DMS53 (cell line): ENCODE measurements at regions not wholly inside any gene's neighbourhood (a gene's known extent, or its start where the extent isn't known, plus 50 kb on each side); places are given as distances from the start of the nearest gene placed in this dataset.
"Not testable (repeated sequence)": the region's sequence is repeated elsewhere in the genome, so short reads cannot be mapped to it uniquely, and the experiment has no call there.

Experiments used
- DNase-seq: peaks from one replicate; lab custom pipeline; 2025; lab: John Stamatoyannopoulos, UW

DNA sequence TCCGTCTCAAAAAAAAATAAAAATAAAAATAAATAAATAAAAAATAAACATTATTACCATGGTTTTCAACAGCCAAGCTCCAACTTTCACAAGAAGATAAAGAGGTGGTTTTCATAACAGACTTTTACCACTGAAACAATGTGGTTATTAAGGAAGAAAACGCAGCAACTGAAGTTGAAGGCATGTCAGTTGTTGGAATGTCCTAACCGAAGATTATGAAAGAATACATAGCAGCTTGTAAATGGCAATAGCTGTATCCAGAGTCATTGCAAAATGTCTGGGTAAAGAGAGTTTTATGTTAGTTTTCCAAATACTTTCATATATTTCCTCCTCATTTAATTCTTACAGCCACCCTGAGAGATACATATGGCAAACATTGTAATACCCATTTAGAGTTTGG, 161.6 kb upstream of the MARCKS start:
- DNase-seq = no peak

DNA sequence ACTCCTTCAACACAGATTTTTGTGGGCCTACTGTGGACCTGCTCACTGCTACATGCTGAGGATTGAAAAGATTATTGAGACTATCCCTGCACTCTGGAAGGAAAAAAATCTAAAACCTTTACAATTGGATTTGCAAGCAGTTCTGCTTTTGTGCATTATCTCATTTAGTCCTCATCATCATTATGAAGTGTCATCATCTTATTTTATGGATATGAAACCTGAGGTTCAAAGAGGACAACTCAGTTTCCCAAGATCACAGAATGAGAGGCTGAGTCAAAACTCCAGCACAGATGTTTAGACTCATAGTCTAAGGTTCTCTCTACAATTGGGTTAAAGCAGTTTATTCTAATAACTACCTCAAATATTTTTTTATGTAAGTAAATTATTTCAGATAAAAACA, 160.2 kb upstream of the MARCKS start:
- DNase-seq = no peak

GRCh38 chr6:113697632-113698410, 159.3 kb upstream of the MARCKS start:
- peak; percentile 6 for DNase-seq

DNA sequence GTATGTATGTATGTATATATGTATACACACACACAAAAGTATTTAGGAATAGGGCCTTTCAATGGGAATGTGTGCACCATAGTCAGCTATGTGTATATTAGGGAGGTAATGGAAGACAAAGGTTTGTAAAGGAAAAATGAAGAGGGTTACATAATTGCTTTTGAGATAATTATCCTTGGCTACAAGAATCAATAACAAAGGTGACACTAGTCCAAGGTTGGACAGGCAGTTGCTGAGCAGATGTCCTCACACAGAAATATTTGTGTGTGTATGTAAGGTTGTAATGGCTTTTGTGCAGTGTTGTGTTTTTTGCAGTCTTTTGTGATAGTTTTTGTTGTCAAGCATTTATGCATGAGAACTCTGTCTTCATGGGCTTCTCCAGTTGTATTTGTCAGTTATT, 157.9 kb upstream of the MARCKS start:
- peak; percentile 9 for DNase-seq

DNA sequence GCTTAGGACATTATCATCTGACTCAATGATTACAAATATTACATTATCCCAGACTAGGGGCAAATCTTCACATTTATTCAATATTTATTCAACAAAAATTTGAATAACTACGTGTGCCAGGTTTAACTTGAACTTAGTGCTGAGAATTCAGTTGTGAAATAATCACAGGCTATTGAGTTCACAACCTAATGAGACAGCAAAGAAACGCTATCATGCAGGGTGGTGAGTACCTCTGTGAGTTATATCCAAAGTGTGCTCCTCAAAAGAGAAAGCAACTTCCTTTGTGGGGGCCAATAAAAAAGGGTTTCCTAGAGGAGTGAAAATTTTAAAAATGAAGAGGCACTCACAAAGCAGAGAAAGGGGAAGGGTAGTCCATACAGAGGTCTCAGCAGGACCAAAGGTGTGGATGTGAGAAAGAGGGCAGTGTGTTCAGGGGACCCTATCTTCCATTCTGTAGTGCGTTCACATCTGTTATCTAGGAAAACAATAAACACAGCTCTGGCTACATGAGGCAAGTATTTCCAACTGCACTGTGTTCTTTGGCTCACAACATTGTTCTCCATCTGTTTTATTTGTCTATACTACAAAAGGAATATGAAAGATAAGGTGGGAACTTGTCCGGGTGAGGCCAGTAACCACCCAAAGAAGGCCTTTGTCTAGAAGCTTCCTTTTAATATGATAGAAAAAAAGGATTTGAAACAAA, 155.4 kb upstream of the MARCKS start:
- no peak for DNase-seq

GRCh38 chr6:113707194-113707593, 150.0 kb upstream of the MARCKS start:
- no peak for DNase-seq

- no peak for DNase-seq
Measured at GRCh38 chr6:113709936-113710509, 147.1 kb upstream of the MARCKS start.

GRCh38 chr6:113713665-113714064, 143.5 kb upstream of the MARCKS start:
- peak; percentile 60 for DNase-seq

DNA sequence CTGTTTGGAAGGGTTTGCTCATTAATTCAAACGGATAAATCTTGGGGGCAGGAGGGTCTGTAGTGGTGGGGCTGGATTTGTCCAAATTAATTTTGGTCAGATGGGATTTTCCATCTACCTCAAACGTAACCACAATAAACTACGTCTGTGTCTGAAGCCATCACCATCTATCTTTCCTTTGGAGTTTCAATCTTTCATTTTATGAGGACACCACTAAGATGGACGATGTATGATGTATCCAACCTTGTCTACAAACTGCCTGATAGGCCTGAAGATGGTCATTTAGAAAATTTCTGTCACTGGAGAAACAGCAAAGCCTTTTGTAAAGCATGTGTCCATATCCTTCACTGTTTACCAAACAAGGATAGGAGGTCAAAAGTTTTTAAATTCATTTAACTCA, 138.6 kb upstream of the MARCKS start:
- no peak for DNase-seq

- DNase-seq = peak; percentile 6
Measured at GRCh38 chr6:113719064-113719463, 138.1 kb upstream of the MARCKS start.

- DNase-seq = no peak
Measured at GRCh38 chr6:113719545-113719944, 137.6 kb upstream of the MARCKS start.

DNA sequence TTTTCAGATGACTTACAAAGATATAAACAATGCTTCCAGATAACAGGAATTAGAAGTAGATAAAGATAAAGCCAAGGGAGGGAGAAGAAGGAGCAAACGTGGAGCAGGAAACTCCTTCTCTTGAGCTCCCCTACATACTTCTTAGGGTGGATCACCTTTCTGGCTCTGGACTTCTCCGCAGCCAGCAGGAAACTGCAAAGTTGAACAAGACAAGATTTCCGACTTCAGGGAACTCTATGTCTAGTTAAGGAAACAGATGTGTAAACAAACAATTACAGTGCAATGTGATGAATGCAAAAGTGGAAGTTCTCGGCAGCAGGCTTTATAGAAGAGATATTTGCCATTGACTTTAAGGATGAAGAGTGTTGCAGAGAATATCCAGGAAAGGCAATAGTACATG, 134.0 kb upstream of the MARCKS start:
- DNase-seq = no peak

- not testable (repeated sequence) for DNase-seq
Measured at GRCh38 chr6:113724927-113725326, 132.2 kb upstream of the MARCKS start.

DNA sequence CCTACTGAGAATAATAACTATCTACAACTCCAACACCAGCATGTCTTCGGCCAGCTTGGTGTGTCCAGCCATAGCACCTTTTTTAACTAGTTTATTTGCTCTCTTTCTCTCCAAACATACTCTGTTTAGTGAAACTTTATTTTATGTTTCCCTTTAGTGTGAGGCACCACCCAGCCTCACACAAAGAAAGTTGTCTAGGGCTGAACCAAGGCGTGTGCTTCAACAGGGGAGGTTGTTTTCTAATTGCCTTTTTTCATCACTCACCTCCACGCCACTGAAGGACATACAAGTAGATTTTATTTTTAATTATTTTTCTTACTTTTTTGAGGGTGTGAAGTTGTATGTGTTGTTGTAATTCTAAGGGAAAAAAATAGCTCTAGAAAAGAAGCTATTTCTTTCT, 125.6 kb upstream of the MARCKS start:
- DNase-seq = no peak

GRCh38 chr6:113732384-113732966, 124.7 kb upstream of the MARCKS start:
- DNase-seq = peak; percentile 85

DNA sequence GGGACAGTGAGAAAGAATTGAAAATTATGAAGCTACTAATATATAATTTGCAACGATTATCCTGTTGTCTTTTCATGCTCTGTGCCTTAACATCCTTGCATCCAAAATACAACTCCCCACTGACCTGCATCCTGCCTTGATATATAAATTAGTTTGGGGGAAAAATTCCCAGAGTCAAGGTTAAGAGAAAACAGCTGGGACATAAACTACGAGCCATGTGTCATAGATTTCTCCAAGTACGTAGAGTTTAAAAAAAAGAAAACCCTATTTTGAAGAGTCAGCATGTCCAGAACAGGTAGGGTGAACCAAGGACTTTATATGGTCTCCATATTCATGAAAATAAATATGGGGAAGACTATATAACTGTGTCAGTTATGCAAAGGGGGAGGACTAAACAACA, 123.8 kb upstream of the MARCKS start:
- no peak for DNase-seq

- DNase-seq = peak; percentile 35
Measured at GRCh38 chr6:113734982-113735381, 122.2 kb upstream of the MARCKS start.

GRCh38 chr6:113735491-113735890, 121.7 kb upstream of the MARCKS start:
- no peak for DNase-seq

- DNase-seq = no peak
Measured at GRCh38 chr6:113736978-113737377, 120.2 kb upstream of the MARCKS start.

GRCh38 chr6:113739041-113739655, 118.0 kb upstream of the MARCKS start:
- DNase-seq = no peak

- no peak for DNase-seq
Measured at GRCh38 chr6:113741651-113742050, 115.5 kb upstream of the MARCKS start.

DNA sequence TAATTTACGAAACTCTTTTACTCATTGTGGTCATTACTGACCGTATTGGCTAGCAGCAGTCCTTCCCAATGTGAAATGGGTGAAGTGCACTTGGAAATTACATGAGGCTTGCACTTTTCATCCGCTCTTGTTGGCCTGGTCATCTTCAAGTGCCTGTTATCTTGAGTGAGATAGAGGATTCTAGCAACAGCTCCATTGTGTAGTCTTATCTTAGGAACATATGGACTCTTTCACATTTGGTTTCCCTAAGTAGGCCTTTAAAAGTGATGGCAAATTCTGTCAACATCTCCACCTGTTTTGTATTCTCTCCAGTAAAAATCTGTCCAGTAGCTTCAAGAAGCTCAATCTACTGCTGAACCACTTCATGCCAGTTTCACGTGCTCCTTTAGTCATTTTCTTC, 114.8 kb upstream of the MARCKS start:
- peak; percentile 24 for DNase-seq
